Astrocyte (in vitro differentiated cells and primary cell): ENCODE measurements at regions not wholly inside any gene's neighbourhood (a gene's known extent, or its start where the extent isn't known, plus 50 kb on each side); places are given as distances from the start of the nearest gene placed in this dataset.

ENCODE experiments used
- EZH2 ChIP-seq: IDR thresholded peaks from 2 replicates; pipeline ENCODE4 v1.6.1; 2012; ENCODE audit warnings: mild to moderate bottlenecking, low read length, inconsistent platforms; ENCODE audit not compliant: insufficient read depth
- TF ChIP-seq, protein P1 (sequence below): IDR thresholded peaks from 2 replicates; pipeline ENCODE4 v1.5.1; 2011; ENCODE audit warnings: low read depth, mild to moderate bottlenecking, inconsistent platforms, low read length, moderate library complexity; ENCODE audit not compliant: insufficient read depth

DNA sequence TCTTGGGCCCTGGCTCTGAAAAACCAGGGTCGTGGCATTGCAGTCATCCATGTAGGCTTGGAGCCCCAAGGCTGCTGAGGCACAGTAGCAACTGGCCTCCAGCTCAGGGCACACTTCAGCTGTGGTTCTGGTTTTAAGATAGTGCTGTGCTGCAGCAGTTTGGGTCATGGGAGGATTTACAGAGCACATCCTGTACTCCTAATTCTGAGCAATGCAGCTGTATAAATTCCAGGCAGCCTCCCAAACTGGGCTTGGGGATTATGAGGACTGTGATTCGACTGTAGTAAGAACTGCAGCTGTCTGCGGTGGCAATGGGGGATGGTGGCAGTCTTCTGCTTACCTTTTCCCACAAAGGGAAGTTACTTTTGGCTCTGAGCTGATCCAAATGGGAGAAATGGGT is 536.3 kb upstream of the GCFC2 start:
- TF ChIP-seq, protein P1, sequence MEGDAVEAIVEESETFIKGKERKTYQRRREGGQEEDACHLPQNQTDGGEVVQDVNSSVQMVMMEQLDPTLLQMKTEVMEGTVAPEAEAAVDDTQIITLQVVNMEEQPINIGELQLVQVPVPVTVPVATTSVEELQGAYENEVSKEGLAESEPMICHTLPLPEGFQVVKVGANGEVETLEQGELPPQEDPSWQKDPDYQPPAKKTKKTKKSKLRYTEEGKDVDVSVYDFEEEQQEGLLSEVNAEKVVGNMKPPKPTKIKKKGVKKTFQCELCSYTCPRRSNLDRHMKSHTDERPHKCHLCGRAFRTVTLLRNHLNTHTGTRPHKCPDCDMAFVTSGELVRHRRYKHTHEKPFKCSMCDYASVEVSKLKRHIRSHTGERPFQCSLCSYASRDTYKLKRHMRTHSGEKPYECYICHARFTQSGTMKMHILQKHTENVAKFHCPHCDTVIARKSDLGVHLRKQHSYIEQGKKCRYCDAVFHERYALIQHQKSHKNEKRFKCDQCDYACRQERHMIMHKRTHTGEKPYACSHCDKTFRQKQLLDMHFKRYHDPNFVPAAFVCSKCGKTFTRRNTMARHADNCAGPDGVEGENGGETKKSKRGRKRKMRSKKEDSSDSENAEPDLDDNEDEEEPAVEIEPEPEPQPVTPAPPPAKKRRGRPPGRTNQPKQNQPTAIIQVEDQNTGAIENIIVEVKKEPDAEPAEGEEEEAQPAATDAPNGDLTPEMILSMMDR: no peak
- no peak for TF ChIP-seq EZH2
